ENCODE measurements at regions not wholly inside any gene's neighbourhood (a gene's known extent, or its start where the extent isn't known, plus 50 kb on each side); places are given as distances from the start of the nearest gene placed in this dataset.

DNA sequence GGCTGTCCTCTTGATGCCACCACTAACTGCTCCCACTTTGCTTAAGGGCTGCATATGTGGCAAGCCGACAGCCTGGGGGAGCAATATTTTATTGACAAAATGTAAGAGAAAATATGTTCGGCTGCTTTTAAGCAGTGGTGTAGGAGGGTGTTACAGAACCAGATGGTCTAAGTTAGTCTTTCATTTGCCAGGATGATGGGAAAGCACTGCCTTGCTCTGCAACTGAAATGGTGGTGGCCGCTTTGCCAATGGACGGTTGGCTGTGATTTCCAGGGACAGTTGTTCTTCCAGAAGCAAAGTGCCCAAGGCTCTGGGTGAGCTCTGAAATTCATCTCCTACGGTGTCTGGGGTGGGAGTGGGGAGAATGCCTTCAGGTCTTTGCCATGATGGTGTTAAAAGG lies 469.3 kb downstream of the TOX3 start:
- Histone ChIP-seq H3K4me1 (no peaks in the 10 kb centered on the region), H3K36me3 (no peaks in the 10 kb centered on the region), H3K4me3 (no peak overlapping the region), H3K27ac (no peak overlapping the region), H3K27me3 (replicated peaks in 1 of 7) (no peaks in the 10 kb centered on the region), H3K9me3 (peaks cover 0 to 8% (median 0%) of the 10 kb centered on the region in 8 donors)
- intact Hi-C loops (cut with DNase I; ENCODE audit: low total_unique reads): no loop called here
- DNase-seq: no peak
- TF ChIP-seq POLR2A (IDR thresholded peaks at IDR 0.05) (no peak), POLR2AphosphoS5 (IDR thresholded peaks at IDR 0.05) (no peak)
- TF ChIP-seq, protein P1, sequence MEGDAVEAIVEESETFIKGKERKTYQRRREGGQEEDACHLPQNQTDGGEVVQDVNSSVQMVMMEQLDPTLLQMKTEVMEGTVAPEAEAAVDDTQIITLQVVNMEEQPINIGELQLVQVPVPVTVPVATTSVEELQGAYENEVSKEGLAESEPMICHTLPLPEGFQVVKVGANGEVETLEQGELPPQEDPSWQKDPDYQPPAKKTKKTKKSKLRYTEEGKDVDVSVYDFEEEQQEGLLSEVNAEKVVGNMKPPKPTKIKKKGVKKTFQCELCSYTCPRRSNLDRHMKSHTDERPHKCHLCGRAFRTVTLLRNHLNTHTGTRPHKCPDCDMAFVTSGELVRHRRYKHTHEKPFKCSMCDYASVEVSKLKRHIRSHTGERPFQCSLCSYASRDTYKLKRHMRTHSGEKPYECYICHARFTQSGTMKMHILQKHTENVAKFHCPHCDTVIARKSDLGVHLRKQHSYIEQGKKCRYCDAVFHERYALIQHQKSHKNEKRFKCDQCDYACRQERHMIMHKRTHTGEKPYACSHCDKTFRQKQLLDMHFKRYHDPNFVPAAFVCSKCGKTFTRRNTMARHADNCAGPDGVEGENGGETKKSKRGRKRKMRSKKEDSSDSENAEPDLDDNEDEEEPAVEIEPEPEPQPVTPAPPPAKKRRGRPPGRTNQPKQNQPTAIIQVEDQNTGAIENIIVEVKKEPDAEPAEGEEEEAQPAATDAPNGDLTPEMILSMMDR (IDR thresholded peaks at IDR 0.05 in 8 of 11, conservative IDR thresholded peaks at IDR 0.05 in 3 of 11): no peak
- WGBS, 5 donors: 83 to 94% (median 87%) methylated on average over 5 of the region's 5 CpGs

DNA sequence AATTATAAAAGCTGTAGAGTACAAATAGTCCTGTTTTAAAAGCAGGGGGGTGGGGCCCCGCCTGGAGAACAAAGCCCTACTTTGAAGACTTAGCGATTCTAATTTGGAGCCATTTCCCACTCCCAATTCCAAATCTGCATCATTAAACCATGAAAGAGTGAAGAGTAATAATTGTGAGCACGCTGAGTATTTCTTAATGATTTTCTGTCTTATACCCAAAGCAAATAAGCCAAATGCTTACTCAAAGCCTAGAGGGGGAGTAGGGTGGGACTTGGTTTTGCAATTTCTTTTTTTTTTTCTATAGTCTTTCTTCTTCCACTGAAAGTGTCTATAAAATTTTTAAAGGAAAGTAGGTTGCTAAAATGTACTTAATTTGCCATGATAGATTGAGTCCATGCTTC lies 470.1 kb downstream of the TOX3 start:
- Histone ChIP-seq H3K36me3 (no peaks in the 10 kb centered on the region), H3K27ac (no peak overlapping the region), H3K4me3 (no peak overlapping the region), H3K9me3 (peaks cover 0 to 8% (median 0%) of the 10 kb centered on the region in 8 donors), H3K27me3 (replicated peaks in 1 of 7) (no peaks in the 10 kb centered on the region), H3K4me1 (no peaks in the 10 kb centered on the region)
- DNase-seq: no peak
- intact Hi-C loops (cut with DNase I; ENCODE audit: low total_unique reads): no loop called here
- WGBS, 5 donors: 68 to 84% (median 79%) methylated on average over 3 of the region's 3 CpGs
- TF ChIP-seq POLR2AphosphoS5 (IDR thresholded peaks at IDR 0.05) (no peak), POLR2A (IDR thresholded peaks at IDR 0.05) (no peak)
- TF ChIP-seq, protein P1 (IDR thresholded peaks at IDR 0.05 in 8 of 11, conservative IDR thresholded peaks at IDR 0.05 in 3 of 11): no peak

DNA sequence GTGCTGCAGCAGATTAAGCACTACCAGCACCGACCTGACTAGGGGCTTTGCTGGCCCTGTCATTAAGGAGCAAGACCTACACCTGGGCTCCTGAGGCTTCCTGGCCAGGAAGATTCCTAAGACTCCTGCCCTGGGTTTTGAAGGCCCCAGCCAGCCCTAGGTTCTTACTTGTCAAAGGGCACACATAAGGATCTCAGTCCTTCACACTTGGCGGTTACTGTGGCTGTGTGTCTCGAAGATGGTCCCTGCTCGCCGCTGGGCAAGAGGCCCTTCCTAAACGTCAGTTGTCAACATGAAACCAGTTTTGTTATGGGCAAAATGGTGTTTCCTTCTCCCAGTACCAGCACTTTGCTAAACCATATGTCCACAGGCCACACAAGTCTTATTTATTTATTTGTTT lies 470.6 kb downstream of the TOX3 start:
- H3K4me3 ChIP-seq: no peak overlapping the region
- intact Hi-C loops (cut with DNase I; ENCODE audit: low total_unique reads): no loop called here

DNA sequence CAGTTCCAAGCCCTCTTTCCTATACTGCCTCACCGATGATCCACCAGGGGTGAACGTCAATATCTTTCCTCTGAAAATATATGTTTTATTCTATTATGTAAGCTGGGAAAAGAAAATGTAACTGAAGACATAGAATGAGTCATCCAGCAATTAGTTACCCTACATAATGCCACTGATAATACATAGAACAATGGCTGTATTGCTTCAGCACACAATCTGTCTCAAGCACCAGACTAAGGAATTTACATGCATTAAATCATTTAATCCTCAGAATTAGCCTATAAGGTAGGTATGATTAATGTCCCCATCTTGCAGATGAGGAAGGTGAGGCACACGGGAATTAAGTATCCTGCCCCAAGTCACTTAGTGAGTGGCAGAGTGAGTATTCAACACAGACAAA lies 472.8 kb downstream of the TOX3 start:
- no peak for TF ChIP-seq POLR2A (IDR thresholded peaks at IDR 0.05)
- TF ChIP-seq, protein P1 (IDR thresholded peaks at IDR 0.05 in 8 of 11, conservative IDR thresholded peaks at IDR 0.05 in 3 of 11): no peak
- no peak for TF ChIP-seq POLR2AphosphoS5 (IDR thresholded peaks at IDR 0.05)
- peaks cover 0 to 6% (median 0%) of the 10 kb centered on the region in 8 donors for H3K9me3 ChIP-seq
- intact Hi-C loops (cut with DNase I; ENCODE audit: low total_unique reads): no loop called here
- H3K27me3 ChIP-seq (replicated peaks in 1 of 7): peaks cover 0 to 9% (median 0%) of the 10 kb centered on the region in 7 donors
- H3K36me3 ChIP-seq: no peaks in the 10 kb centered on the region
- H3K4me3 ChIP-seq: no peak overlapping the region
- no peak overlapping the region for H3K27ac ChIP-seq
- WGBS, 5 donors: 79 to 89% (median 86%) methylated on average over 3 of the region's 3 CpGs
- no peaks in the 10 kb centered on the region for H3K4me1 ChIP-seq
- DNase-seq: no peak

More for the DNA sequence above, 470.6 kb downstream of the TOX3 start:
- no peak for DNase-seq
- TF ChIP-seq, protein P1 (IDR thresholded peaks at IDR 0.05 in 8 of 11, conservative IDR thresholded peaks at IDR 0.05 in 3 of 11): no peak
- TF ChIP-seq POLR2AphosphoS5 (IDR thresholded peaks at IDR 0.05) (no peak), POLR2A (IDR thresholded peaks at IDR 0.05) (no peak)
- peaks cover 0 to 8% (median 0%) of the 10 kb centered on the region in 8 donors for H3K9me3 ChIP-seq
- H3K27me3 ChIP-seq (replicated peaks in 1 of 7): no peaks in the 10 kb centered on the region
- no peak overlapping the region for H3K27ac ChIP-seq
- no peaks in the 10 kb centered on the region for H3K4me1 ChIP-seq
- 82 to 88% (median 84%) methylated on average over 6 of the region's 6 CpGs for WGBS, 5 donors
- no peaks in the 10 kb centered on the region for H3K36me3 ChIP-seq
